DMS 273 (cell line): ENCODE measurements at regions not wholly inside any gene's neighbourhood (a gene's known extent, or its start where the extent isn't known, plus 50 kb on each side); places are given as distances from the start of the nearest gene placed in this dataset.

ENCODE experiments used
- DNase-seq: peaks from one replicate; lab custom pipeline; 2025; ENCODE audit not compliant: unreplicated experiment; lab: John Stamatoyannopoulos, UW

DNA sequence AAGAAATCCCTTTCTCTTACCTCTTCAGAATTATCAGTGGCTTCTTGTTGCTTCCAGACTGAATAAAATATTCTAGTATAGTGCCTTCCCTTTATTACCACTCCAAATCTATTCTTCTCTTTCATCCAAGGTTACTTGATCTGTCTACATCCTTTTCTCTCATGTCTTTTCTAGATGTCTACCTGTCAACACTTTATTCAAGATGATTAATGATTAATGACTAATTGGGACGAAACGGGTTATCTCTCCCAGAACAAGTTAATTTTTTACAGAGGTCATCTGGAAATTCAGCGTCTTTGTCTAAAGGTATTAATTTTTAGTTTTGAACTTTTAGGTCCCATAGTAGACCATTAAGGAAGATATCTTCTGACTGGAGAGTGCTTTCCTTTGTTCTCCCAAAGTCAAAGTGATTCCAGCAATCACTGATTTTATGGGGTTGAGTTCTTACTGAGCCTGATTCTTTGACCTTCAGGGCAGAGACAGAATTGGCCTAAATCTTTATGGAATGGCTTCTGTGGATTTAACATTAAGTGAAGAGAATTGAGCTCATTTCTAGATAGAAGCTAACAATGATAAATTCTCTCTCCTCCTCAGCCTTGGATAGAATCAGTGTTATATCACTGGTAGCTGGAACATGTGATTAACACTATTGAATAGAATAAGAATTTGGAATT is 335.4 kb upstream of the TEX13C start:
- no peak for DNase-seq

DNA sequence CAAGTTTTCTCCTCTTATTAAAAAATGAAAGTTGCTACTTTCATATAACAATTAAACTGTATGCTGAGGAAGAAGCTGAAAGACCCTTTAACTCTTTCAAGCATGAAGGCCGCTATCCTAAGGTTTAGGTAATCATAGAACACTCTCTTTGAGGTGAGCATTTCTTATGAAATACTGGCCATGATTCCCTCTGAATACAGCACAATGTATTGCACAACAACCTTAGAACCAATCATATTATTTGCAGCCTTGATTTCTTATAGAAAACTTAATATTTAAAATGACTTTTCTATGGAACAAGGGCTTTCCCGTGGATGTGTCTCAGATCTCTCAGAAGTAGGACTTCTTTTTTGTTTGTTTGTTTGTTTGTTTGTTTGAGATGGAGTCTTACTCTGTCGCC is 333.4 kb upstream of the TEX13C start:
- DNase-seq: no peak

DNA sequence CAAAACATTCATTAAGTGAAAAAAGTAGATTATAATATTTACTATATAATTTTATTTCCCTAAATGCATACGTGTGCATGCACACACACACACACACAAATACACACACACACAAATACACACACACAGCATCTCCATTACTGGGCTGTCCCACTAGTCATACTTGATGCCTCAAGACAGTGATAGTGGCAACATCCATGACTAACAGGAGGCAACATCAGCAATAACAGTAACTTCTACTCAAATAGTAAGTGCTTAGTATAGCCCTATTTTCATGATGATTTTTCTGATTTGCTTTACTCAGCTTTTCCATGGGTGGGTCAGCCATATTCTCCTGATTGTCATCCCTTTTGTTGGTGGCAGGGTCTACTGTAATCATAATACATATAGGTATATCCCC is 325.9 kb upstream of the TEX13C start:
- no peak for DNase-seq

DNA sequence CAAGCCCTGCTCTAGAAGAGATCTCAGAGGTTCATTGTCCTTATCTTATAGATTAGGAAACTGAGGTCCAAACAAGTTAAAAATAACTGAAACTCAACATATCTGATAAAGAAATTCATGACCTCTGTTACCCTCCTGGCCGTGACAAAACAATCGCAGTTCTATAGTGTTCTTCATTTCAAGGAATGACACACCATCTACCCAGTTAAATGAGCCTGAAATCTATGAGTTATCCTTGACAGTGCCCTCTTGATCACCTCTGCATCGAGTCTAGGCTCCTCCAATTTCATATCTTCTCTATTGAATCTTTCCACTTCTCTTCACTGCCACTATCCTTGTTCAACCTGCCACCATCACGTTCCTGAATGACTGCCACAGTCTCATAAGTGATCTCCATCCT is 325.3 kb upstream of the TEX13C start:
- no peak for DNase-seq

DNA sequence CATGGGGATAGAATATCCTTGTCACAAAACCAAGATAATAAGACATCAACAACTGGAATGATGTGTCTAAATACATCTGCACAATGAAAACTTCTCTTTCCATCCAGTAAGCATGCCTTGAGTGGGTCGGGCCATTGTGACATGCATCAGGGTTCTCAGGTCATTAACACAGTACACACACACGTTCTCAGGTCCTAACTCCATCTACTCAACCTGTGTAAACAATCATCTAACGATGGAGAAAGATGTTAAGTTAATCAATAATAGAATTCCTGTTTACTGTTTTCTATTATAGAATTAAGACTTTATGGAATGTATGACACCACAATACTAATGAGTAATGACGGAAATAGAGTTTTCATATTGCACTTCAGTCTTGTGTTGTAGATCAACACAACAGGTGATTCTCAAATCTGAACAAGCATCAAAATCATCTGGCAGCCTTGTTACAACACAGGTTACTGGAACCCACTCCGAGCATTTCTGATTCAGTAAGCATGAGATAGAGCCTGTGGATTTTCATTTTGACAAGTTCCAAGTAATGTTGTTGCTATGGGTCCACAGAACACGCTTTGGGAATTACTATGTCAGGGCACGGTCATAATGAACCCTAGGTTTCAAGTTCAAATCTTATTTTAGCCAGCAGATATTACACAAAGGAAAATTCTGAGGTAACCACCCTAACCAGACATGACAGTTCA is 315.8 kb upstream of the TEX13C start:
- no peak for DNase-seq

DNA sequence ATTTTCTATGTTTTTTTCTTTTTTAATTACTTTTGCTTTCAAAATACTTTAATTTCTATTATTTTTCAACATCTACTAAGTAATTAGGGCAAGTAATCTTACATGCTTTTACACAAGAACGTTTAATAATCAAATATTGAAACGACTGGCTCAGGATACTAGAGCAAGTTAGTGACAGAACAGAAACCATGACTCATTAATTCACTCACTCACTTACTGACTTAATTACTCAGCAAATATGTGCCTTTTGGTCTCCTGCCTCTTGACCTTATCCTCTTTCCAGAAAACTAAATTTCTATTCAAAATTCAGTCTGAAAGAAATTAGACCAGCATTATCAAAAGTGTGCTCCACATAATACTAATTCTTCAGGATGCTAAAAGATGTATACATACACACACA is 314.9 kb upstream of the TEX13C start:
- no peak for DNase-seq

DNA sequence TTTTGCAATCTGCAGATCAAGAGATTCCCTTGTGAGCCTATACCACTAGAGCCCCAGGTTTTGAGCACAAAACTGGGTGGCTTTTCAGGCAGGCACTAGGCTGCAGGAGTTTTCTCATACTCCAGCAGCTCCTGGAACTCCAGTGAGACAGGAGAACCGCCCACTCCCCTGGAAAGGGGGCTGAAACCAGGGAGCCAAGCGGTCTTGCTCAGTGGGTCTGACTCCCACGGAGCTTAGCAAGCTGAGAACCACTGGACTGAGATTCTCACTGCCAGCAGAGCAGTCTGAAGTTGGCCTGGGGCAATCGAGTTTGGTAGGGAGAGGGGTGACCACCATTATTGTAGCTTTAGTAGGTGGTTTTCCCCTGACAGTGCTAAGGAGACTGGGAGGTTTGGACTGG is 313.8 kb upstream of the TEX13C start:
- no peak for DNase-seq

DNA sequence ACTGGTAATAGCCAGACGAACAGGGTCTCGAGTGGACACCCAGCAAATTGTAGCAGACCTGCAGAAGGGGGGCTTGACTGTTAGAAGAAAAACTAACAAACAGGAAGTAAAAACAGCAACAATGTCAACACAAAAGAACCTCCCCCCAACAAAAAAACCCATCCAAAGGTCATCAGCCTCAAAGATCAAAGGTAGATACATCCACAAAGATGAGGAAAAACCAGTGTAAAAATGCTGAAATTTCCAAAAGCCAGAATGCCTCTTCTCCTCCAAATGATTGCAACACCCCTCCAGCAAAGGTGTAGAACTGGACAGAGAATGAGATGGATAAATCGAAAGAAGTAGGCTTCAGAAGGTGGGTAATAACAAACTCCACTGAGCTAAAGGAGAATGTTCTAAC is 313.0 kb upstream of the TEX13C start:
- DNase-seq: no peak

DNA sequence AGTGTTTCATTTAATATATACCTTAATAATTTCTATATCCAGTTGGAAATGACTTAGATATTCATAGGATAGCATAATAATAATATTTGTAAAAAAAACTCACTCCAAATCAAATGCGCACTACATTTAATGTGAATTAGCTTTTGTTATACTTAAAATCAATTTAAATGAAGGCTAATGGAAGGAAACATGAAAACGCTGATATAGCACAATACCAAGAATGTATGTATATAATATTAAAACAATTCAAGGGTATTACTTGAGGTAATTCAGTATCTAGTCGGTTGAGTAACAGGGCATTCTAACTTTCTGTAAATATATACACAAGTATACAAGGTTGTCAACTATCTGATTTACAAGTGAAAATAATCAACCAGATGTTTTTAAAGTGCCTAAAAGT is 307.1 kb upstream of the TEX13C start:
- no peak for DNase-seq

DNA sequence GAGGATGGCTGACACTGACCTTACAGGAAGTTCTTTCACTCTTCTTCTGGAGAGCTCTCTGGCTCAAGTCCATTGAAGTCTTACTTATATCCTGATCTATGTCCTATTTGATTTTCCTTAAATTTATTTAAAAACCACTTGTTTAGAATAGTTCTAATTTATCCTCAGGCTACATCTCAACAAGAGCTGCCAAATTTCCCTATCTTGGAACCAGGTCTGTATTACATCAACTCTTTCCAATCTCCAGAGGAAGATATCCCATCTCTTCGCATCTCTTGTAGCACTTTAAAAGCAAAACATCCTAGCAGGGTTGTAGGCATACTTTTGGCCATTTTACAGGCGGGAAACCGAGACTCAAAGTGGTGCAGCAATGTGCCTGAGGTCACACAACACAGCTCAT is 290.5 kb upstream of the TEX13C start:
- no peak for DNase-seq
